ENCODE measurements at regions not wholly inside any gene's neighbourhood (a gene's known extent, or its start where the extent isn't known, plus 50 kb on each side); places are given as distances from the start of the nearest gene placed in this dataset.
A peak's percentile ranks its signal among the peaks of the same experiment; 100 is the strongest.

DNA sequence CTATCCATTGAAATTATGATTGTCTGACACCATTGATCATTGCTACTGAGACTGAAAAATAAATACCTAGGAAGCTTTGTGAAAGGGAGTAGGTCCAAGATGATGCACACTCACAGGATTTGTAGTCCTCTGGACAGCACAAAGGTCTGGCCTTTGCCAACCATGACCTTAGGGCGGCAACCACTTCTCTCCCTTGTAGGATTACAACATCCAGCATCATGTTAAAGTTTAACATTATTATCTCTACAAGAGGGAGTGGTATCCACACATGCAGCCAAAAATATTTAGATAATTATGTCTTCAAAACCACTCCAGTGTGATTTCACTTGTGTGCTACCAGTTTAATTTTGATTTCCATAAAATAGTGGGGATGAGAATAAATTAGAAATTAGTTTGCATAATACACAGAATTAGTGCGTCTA is 51.1 kb upstream of the NHSL1 start:
- Histone ChIP-seq H3K4me1 (peaks cover 83% of the 10 kb centered on the region), H3K4me3 (ENCODE audit: low read depth, low read length) (no peak overlapping the region), H3K9me3 (no peaks in the 10 kb centered on the region), H3K36me3 (ENCODE audit: control insufficient read depth, insufficient read depth, low read length) (no peaks in the 10 kb centered on the region), H3K27me3 (replicated peaks; ENCODE audit: control insufficient read depth, insufficient read depth, low read length) (no peaks in the 10 kb centered on the region)
- no TSS peak for BruUV-seq (replicated peaks)
- TF ChIP-seq, protein P1, sequence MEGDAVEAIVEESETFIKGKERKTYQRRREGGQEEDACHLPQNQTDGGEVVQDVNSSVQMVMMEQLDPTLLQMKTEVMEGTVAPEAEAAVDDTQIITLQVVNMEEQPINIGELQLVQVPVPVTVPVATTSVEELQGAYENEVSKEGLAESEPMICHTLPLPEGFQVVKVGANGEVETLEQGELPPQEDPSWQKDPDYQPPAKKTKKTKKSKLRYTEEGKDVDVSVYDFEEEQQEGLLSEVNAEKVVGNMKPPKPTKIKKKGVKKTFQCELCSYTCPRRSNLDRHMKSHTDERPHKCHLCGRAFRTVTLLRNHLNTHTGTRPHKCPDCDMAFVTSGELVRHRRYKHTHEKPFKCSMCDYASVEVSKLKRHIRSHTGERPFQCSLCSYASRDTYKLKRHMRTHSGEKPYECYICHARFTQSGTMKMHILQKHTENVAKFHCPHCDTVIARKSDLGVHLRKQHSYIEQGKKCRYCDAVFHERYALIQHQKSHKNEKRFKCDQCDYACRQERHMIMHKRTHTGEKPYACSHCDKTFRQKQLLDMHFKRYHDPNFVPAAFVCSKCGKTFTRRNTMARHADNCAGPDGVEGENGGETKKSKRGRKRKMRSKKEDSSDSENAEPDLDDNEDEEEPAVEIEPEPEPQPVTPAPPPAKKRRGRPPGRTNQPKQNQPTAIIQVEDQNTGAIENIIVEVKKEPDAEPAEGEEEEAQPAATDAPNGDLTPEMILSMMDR (IDR thresholded peaks at IDR 0.05; ENCODE audit: insufficient read depth in 1 of 2, low read depth in 1 of 2, low read length in 1 of 2, severe bottlenecking in 1 of 2, unreplicated experiment in 1 of 2): no peak
- ChIA-PET POLR2A (interaction anchor here (0.5 to 0.8 kb wide), 2 partner anchors 21 to 176 kb away, joined by 4 to 6 read pairs; no protein-coding TSS in a partner anchor), CTCF (no interaction called here)
- peak overlapping the region; percentile 99 for H3K27ac Mint-ChIP-seq (ENCODE audit: unreplicated experiment)
- H3K36me3 Mint-ChIP-seq (ENCODE audit: insufficient read depth, unreplicated experiment): peaks cover 10% of the 10 kb centered on the region
- intact Hi-C loops (cut with micrococcal nuclease; ENCODE audit: unreplicated experiment): loop anchor here (1.0 to 2.0 kb wide), 4 partner anchors 14 to 46 kb away; no protein-coding TSS in a partner anchor
- H3K4me1 Mint-ChIP-seq (ENCODE audit: low read depth, unreplicated experiment): peaks cover 63% of the 10 kb centered on the region
- H3K4me3 Mint-ChIP-seq (ENCODE audit: unreplicated experiment): peak overlapping the region; percentile 46
- no peaks in the 10 kb centered on the region for H3K9me3 Mint-ChIP-seq (ENCODE audit: unreplicated experiment)
- no peaks in the 10 kb centered on the region for H3K27me3 Mint-ChIP-seq (ENCODE audit: insufficient read depth, unreplicated experiment)
- peak; percentile 64 to 72 for DNase-seq

DNA sequence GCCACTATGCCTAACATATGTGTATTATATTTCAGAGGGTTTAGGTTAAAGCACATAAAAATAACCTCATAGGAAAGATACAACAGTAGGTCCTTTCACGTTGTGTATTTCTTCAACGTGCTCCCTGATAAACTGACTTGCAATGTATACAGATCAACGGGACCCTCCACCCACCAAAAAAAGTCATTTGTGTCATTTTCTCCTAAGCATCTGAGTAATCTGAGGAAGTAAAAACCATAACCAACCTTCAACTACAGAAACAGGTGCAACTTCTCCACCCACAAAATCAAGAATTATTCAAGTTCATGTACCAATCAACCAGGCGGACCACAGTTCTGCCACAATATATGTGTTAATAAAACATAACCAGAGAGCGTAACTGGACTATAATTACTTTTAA is 54.9 kb upstream of the NHSL1 start:
- H3K27ac Mint-ChIP-seq (ENCODE audit: unreplicated experiment): peak overlapping the region; percentile 99
- POLR2A ChIA-PET: no interaction called here
- intact Hi-C loops (cut with micrococcal nuclease; ENCODE audit: unreplicated experiment): no loop called here

DNA sequence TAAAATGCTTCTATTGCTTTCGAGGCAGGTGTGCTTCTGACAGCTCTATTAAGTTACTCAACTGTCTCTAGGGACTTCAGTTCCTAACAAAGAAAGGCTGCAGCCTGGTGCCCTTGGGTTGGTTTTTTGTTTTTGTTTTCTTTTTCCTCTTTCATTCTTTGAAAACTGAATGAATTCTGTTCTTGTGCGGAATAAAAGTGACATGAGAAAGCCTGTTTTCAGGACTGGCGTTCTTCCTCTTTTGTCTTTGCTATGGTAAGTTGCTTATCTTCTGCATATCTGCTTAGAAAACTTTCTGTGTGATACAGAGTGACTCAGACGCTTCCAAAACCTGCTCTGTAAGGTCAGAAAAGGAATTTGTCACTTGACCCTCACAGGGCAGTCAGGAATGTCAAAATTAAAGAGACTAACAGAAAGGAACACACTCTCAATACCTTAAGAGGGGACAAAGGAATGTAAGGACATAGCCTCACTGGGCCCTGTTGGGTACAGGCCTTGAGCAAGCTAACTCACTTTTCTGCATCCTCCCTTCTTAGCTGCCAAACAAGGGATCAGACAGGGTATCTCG is 56.2 kb upstream of the NHSL1 start:
- Histone ChIP-seq H3K4me1 (peaks cover 83% of the 10 kb centered on the region), H3K9me3 (no peaks in the 10 kb centered on the region), H3K27me3 (replicated peaks; ENCODE audit: control insufficient read depth, insufficient read depth, low read length) (no peaks in the 10 kb centered on the region), H3K4me3 (ENCODE audit: low read depth, low read length) (no peak overlapping the region), H3K36me3 (ENCODE audit: control insufficient read depth, insufficient read depth, low read length) (no peaks in the 10 kb centered on the region)
- H3K4me3 Mint-ChIP-seq (ENCODE audit: unreplicated experiment): peak overlapping the region; percentile 77
- intact Hi-C loops (cut with micrococcal nuclease; ENCODE audit: unreplicated experiment): loop anchor here (1.0 kb wide), 1 partner anchor 17 kb away; no protein-coding TSS in a partner anchor
- peaks cover 59% of the 10 kb centered on the region for H3K4me1 Mint-ChIP-seq (ENCODE audit: low read depth, unreplicated experiment)
- H3K27me3 Mint-ChIP-seq (ENCODE audit: insufficient read depth, unreplicated experiment): no peaks in the 10 kb centered on the region
- H3K27ac Mint-ChIP-seq (ENCODE audit: unreplicated experiment): peak overlapping the region; percentile 99
- TF ChIP-seq, protein P1 (IDR thresholded peaks at IDR 0.05; ENCODE audit: insufficient read depth in 1 of 2, low read depth in 1 of 2, low read length in 1 of 2, severe bottlenecking in 1 of 2, unreplicated experiment in 1 of 2): no peak
- POLR2A ChIA-PET: interaction anchor here (0.7 kb wide), 1 partner anchor 8 kb away, joined by 3 read pairs; no protein-coding TSS in a partner anchor
- CTCF ChIA-PET: interaction anchor here (0.7 kb wide), 1 partner anchor 14 kb away, joined by 3 read pairs; no protein-coding TSS in a partner anchor
- H3K9me3 Mint-ChIP-seq (ENCODE audit: unreplicated experiment): no peaks in the 10 kb centered on the region
- H3K36me3 Mint-ChIP-seq (ENCODE audit: insufficient read depth, unreplicated experiment): peaks cover 9% of the 10 kb centered on the region
- peak; percentile 67 to 69 for DNase-seq
- BruUV-seq (replicated peaks): no TSS peak

More for the DNA sequence above, 54.9 kb upstream of the NHSL1 start:
- Histone ChIP-seq H3K27me3 (replicated peaks; ENCODE audit: control insufficient read depth, insufficient read depth, low read length) (no peaks in the 10 kb centered on the region), H3K4me1 (peaks cover 83% of the 10 kb centered on the region), H3K4me3 (ENCODE audit: low read depth, low read length) (no peak overlapping the region), H3K9me3 (no peaks in the 10 kb centered on the region), H3K36me3 (ENCODE audit: control insufficient read depth, insufficient read depth, low read length) (no peaks in the 10 kb centered on the region)
- TF ChIP-seq, protein P1 (IDR thresholded peaks at IDR 0.05; ENCODE audit: insufficient read depth in 1 of 2, low read depth in 1 of 2, low read length in 1 of 2, severe bottlenecking in 1 of 2, unreplicated experiment in 1 of 2): no peak
- H3K27me3 Mint-ChIP-seq (ENCODE audit: insufficient read depth, unreplicated experiment): no peaks in the 10 kb centered on the region
- no peak for DNase-seq
- peaks cover 9% of the 10 kb centered on the region for H3K36me3 Mint-ChIP-seq (ENCODE audit: insufficient read depth, unreplicated experiment)
- H3K4me3 Mint-ChIP-seq (ENCODE audit: unreplicated experiment): no peak overlapping the region
- no peaks in the 10 kb centered on the region for H3K9me3 Mint-ChIP-seq (ENCODE audit: unreplicated experiment)
- CTCF ChIA-PET: no interaction called here
- no TSS peak for BruUV-seq (replicated peaks)
- peaks cover 58% of the 10 kb centered on the region for H3K4me1 Mint-ChIP-seq (ENCODE audit: low read depth, unreplicated experiment)

All from Caco-2 (cell line).